Psoas muscle (tissue), 7 donors: ENCODE measurements at regions not wholly inside any gene's neighbourhood (a gene's known extent, or its start where the extent isn't known, plus 50 kb on each side); places are given as distances from the start of the nearest gene placed in this dataset.

Source experiments
- ATAC-seq, 4 donors: fragments of 200-7000 bp; cut with Tn5 transposase; one replicate each; pipeline ENCODE4 v1.9.1; 2020; ENCODE audit warnings: moderate library complexity in 3 of 4, mild to moderate bottlenecking in 2 of 4
- DNase-seq, 2 donors: peaks; one replicate each; pipeline ENCODE4 v3.0.0-alpha.2; 2020
- H3K27ac ChIP-seq: fragments of 200-600 bp; one replicate; pipeline ENCODE4 v1.8.0; 2022
- H3K27me3 ChIP-seq, 3 donors: fragments of 200-600 bp in 1 of 3; one replicate each; pipeline versions ENCODE4 v1.6.1 to v1.8.0; 2013 to 2022; ENCODE audit warnings: low read length in 2 of 3, mild to moderate bottlenecking in 2 of 3, moderate library complexity in 1 of 3; ENCODE audit not compliant: insufficient read depth in 3 of 3
- H3K36me3 ChIP-seq, 2 donors: fragments of 200-600 bp in 1 of 2; one replicate each; pipeline versions ENCODE4 v1.6.1 to v1.8.0; 2013 to 2022; ENCODE audit warnings: low read depth in 1 of 2, mild to moderate bottlenecking in 1 of 2, moderate library complexity in 1 of 2; ENCODE audit not compliant: insufficient read depth in 1 of 2
- H3K4me1 ChIP-seq: fragments of 200-600 bp; one replicate; pipeline ENCODE4 v1.8.0; 2022
- H3K4me3 ChIP-seq: fragments of 200-600 bp; one replicate; pipeline ENCODE4 v1.8.0; 2022; ENCODE audit warnings: mild to moderate bottlenecking
- H3K9me3 ChIP-seq: fragments of 200-600 bp; one replicate; pipeline ENCODE4 v1.8.0; 2022
- WGBS, 3 donors: extraction: QIAGEN DNeasy Blood & Tissue Kit; methylation state at CpG; one replicate each; pipeline versions ENCODE4 v1.1.6 to v1.1.7; 2013; 5-methylcytosine and 5-hydroxymethylcytosine counted together
- intact Hi-C, 2 donors: fragments of 100-400 bp; cut with DNase I; formaldehyde crosslinking; loops; one replicate each; pipeline versions ENCODE4 v1.11.0 to v1.14.2; 2022
- TF ChIP-seq, protein P1 (sequence below): fragments of 200-600 bp; IDR thresholded peaks from one replicate; pipeline ENCODE4 v1.8.0; 2022; ENCODE audit warnings: antibody characterized with exemption
- donor health status: healthy with polysubstance abuse.
- donor health status: DM: no; HTN: no; CAD: no; lungs with moderate emphysema.
- donor health status: Bipolar disorder and iron deficiency.
- donor health status: healthy.
- donor health status: DM: yes; HTN: yes; CAD: no.
- donor health status: DM: no; HTN: no; CAD: no.
- donor health status: DM: yes; HTN: yes; CAD: no.

GRCh38 chr4:138292321-138292720 is 50.2 kb upstream of the SLC7A11 start:
- Histone ChIP-seq H3K4me3 (no peak overlapping the region), H3K4me1 (no peaks in the 10 kb centered on the region), H3K36me3 (no peaks in the 10 kb centered on the region), H3K27ac (no peak overlapping the region), H3K27me3 (no peaks in the 10 kb centered on the region), H3K9me3 (no peaks in the 10 kb centered on the region)
- 95 to 97% (median 96%) methylated on average over 3 of the region's 3 CpGs for WGBS, 3 donors
- DNase-seq = no peak
- intact Hi-C loops = no loop called here
- TF ChIP-seq, protein P1, sequence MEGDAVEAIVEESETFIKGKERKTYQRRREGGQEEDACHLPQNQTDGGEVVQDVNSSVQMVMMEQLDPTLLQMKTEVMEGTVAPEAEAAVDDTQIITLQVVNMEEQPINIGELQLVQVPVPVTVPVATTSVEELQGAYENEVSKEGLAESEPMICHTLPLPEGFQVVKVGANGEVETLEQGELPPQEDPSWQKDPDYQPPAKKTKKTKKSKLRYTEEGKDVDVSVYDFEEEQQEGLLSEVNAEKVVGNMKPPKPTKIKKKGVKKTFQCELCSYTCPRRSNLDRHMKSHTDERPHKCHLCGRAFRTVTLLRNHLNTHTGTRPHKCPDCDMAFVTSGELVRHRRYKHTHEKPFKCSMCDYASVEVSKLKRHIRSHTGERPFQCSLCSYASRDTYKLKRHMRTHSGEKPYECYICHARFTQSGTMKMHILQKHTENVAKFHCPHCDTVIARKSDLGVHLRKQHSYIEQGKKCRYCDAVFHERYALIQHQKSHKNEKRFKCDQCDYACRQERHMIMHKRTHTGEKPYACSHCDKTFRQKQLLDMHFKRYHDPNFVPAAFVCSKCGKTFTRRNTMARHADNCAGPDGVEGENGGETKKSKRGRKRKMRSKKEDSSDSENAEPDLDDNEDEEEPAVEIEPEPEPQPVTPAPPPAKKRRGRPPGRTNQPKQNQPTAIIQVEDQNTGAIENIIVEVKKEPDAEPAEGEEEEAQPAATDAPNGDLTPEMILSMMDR = no peak
- no peak for ATAC-seq
